LNCAP (cell line): ENCODE measurements at regions not wholly inside any gene's neighbourhood (a gene's known extent, or its start where the extent isn't known, plus 50 kb on each side); places are given as distances from the start of the nearest gene placed in this dataset.

ENCODE experiments used
- CTCF ChIP-seq: fragments of 450-650 bp; IDR thresholded peaks from 2 replicates; pipeline ENCODE4 v1.5.1; 2017; ENCODE audit warnings: mild to moderate bottlenecking

GRCh38 chr4:3374667-3375066 is 67.1 kb upstream of the HGFAC start:
- TF ChIP-seq CTCF = no peak

DNA sequence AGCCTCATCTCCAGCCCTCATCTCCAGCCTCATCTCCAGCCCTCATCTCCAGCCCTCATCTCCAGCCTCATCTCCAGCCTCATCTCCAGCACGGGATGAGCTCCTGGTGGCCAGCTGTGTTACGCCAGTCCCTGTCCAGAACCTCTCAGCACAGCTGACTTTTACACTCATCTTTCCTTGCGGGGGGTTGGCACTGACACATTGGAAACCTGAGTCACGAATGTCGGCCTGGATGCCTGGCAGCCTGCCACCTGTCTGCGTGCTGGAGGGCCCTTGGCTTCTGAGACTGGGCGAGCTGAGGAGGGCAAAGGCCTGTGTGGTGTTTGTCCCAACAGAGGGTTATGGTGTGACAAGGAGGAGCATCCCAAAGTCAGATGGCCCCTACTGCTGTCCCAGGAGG is 66.1 kb upstream of the HGFAC start:
- TF ChIP-seq CTCF = no peak

- no peak for TF ChIP-seq CTCF
These were observed 65.5 kb upstream of the HGFAC start for GRCh38 chr4:3376266-3376665.

- TF ChIP-seq CTCF = no peak
These were observed 64.2 kb upstream of the HGFAC start for GRCh38 chr4:3377557-3377956.

DNA sequence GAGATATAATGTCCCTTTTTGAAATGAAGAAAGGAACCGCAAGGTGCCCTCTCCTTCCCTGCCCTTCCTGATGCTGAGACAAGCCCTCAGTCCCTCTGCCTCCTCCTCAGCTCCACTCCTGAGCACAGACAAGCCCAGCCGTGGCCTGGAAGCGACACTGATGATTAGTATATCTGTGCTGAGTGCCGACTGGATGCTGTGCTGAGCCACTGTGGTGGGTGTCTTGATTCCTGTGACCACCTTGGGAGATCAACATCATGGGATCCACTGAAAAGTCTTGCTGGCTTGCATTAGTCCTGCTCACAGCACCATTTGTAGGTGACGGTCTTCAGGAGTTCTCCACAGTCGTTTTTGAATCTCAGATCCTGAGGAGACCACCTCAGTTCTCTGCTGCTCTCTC is 59.5 kb upstream of the HGFAC start:
- no peak for TF ChIP-seq CTCF

- TF ChIP-seq CTCF = no peak
These were observed 57.4 kb upstream of the HGFAC start for GRCh38 chr4:3384391-3384770.

GRCh38 chr4:3384771-3385710 is 56.7 kb upstream of the HGFAC start:
- TF ChIP-seq CTCF = no peak
